IMR-90 (cell line): ENCODE measurements at regions not wholly inside any gene's neighbourhood (a gene's known extent, or its start where the extent isn't known, plus 50 kb on each side); places are given as distances from the start of the nearest gene placed in this dataset.

Experiments
- ATAC-seq: fragments of 200-7000 bp; cut with Tn5 transposase; 2 replicates; pipeline ENCODE4 v1.9.1; 2020; ENCODE audit warnings: low read depth, mild to moderate bottlenecking, moderate library complexity
- BruUV-seq: library from RNA; stranded (reverse); fragments of 400-500 nt; replicated peaks from 2 replicates; lab custom pipeline; 2021; lab: Mats Ljungman, UMichigan
- CTCF ChIA-PET: fragments of 300-600 bp; formaldehyde crosslinking; extraction: SDS; loops from one replicate; lab custom pipeline; 2021; ENCODE audit warnings: antibody characterized with exemption; lab: Yijun Ruan, JAX
- POLR2A ChIA-PET: fragments of 300-600 bp; sonication (Branson Sonifier 250); formaldehyde crosslinking; loops from one replicate; lab custom pipeline; 2022; ENCODE audit warnings: antibody characterized with exemption; ENCODE audit not compliant: unreplicated experiment; lab: Charles Lee
- DNase-seq: peaks from one replicate; pipeline ENCODE4 v3.0.0; 2013
- H2AFZ ChIP-seq: replicated peaks from 2 replicates; pipeline ENCODE3; 2013; ENCODE audit warnings: low read length, mild to moderate bottlenecking; ENCODE audit not compliant: poor library complexity
- H2AK5ac ChIP-seq: 2 replicates; pipeline ENCODE4 v1.6.1; 2013; ENCODE audit warnings: low read depth, low read length, inconsistent platforms
- H2AK9ac ChIP-seq: replicated peaks from 2 replicates; pipeline ENCODE3; 2013; ENCODE audit warnings: mild to moderate bottlenecking, low read depth, low read length, moderate library complexity; ENCODE audit not compliant: poor library complexity
- H2BK120ac ChIP-seq: 2 replicates; pipeline ENCODE4 v1.6.1; 2013; ENCODE audit warnings: low read depth, low read length, inconsistent platforms
- H2BK15ac ChIP-seq: 3 replicates; pipeline ENCODE4 v1.6.1; 2013; ENCODE audit warnings: low read depth, low read length, inconsistent platforms
- H2BK20ac ChIP-seq: 2 replicates; pipeline ENCODE4 v1.6.1; 2013; ENCODE audit warnings: low read depth, mild to moderate bottlenecking, inconsistent platforms, low read length, moderate library complexity
- H2BK5ac ChIP-seq: 2 replicates; pipeline ENCODE4 v1.6.1; 2013; ENCODE audit warnings: mild to moderate bottlenecking, low read depth, low read length, inconsistent platforms; ENCODE audit not compliant: poor library complexity, severe bottlenecking
- H3K14ac ChIP-seq: replicated peaks from 2 replicates; pipeline ENCODE4 v1.6.1; 2013; ENCODE audit warnings: low read depth, low read length, inconsistent platforms
- H3K18ac ChIP-seq: 2 replicates; pipeline ENCODE4 v1.6.1; 2013; ENCODE audit warnings: low read depth, low read length, control low read depth
- H3K23ac ChIP-seq: 2 replicates; pipeline ENCODE4 v1.6.1; 2013; ENCODE audit warnings: low read depth, low read length, inconsistent platforms
- H3K27ac ChIP-seq: 2 replicates; pipeline ENCODE4 v1.5.1; 2013; ENCODE audit warnings: mild to moderate bottlenecking, control low read depth, low read length; ENCODE audit not compliant: insufficient read depth
- H3K27me3 ChIP-seq: 2 replicates; pipeline ENCODE4 v1.6.1; 2013; ENCODE audit warnings: low read length; ENCODE audit not compliant: control insufficient read depth, insufficient read depth
- H3K36me3 ChIP-seq: 2 replicates; pipeline ENCODE4 v1.6.1; 2013; ENCODE audit warnings: low read length, mixed read lengths; ENCODE audit not compliant: control insufficient read depth, insufficient read depth
- H3K4ac ChIP-seq: 2 replicates; pipeline ENCODE4 v1.6.1; 2013; ENCODE audit warnings: low read depth, low read length, inconsistent platforms
- H3K4me1 ChIP-seq: 2 replicates; pipeline ENCODE4 v1.6.1; 2013; ENCODE audit warnings: low read length, mixed read lengths; ENCODE audit not compliant: control insufficient read depth, insufficient read depth
- H3K4me2 ChIP-seq: 2 replicates; pipeline ENCODE4 v1.6.1; 2013; ENCODE audit warnings: low read depth, mild to moderate bottlenecking, control low read depth, low read length, moderate library complexity
- H3K4me3 ChIP-seq: 2 replicates; pipeline ENCODE4 v1.5.1; 2013; ENCODE audit warnings: low read depth, mild to moderate bottlenecking, control low read depth, low read length, moderate library complexity; ENCODE audit not compliant: insufficient read depth
- H3K56ac ChIP-seq: 2 replicates; pipeline ENCODE4 v1.6.1; 2013; ENCODE audit warnings: low read length, inconsistent platforms; ENCODE audit not compliant: insufficient read depth; ENCODE audit errors: extremely low read depth
- H3K79me1 ChIP-seq, 2 experiments: 2 replicates each; pipeline ENCODE4 v1.6.1; 2013; ENCODE audit warnings: low read length in 2 of 2, inconsistent platforms in 1 of 2, low read depth in 1 of 2
- H3K9ac ChIP-seq: 2 replicates; pipeline ENCODE4 v1.6.1; 2013; ENCODE audit warnings: low read depth, low read length, control low read depth
- H3K9me1 ChIP-seq: 2 replicates; pipeline ENCODE4 v1.6.1; 2013; ENCODE audit warnings: low read length, inconsistent platforms; ENCODE audit not compliant: insufficient read depth
- H3K9me3 ChIP-seq: 2 replicates; pipeline ENCODE4 v1.6.1; 2013; ENCODE audit warnings: low read length; ENCODE audit not compliant: control insufficient read depth, insufficient read depth
- H4K20me1 ChIP-seq: 2 replicates; pipeline ENCODE4 v1.6.1; 2013; ENCODE audit warnings: low read length, inconsistent platforms; ENCODE audit not compliant: insufficient read depth
- H4K5ac ChIP-seq: 2 replicates; pipeline ENCODE4 v1.6.1; 2013; ENCODE audit warnings: mild to moderate bottlenecking, low read depth, low read length, control low read depth
- H4K8ac ChIP-seq, 2 experiments: 2 replicates each; pipeline ENCODE4 v1.6.1; 2013; ENCODE audit warnings: low read depth in 2 of 2, low read length in 2 of 2, control low read depth in 1 of 2, inconsistent platforms in 1 of 2
- H4K91ac ChIP-seq: 2 replicates; pipeline ENCODE4 v1.6.1; 2013; ENCODE audit warnings: low read depth, low read length, inconsistent platforms; ENCODE audit not compliant: insufficient read depth
- MXI1 ChIP-seq: IDR thresholded peaks from 2 replicates; pipeline ENCODE4 v1.6.1; 2012; ENCODE audit warnings: low read depth, mild to moderate bottlenecking, low read length, moderate library complexity, borderline replicate concordance
- RAD21 ChIP-seq: IDR thresholded peaks from 2 replicates; pipeline ENCODE4 v1.6.1; 2012; ENCODE audit warnings: low read length, improper control_type of control experiment
- RFX5 ChIP-seq: IDR thresholded peaks from 2 replicates; pipeline ENCODE4 v1.8.0; 2012; ENCODE audit warnings: low read depth, mild to moderate bottlenecking, low read length, moderate library complexity
- USF2 ChIP-seq: fragments of 150-350 bp; IDR thresholded peaks from 2 replicates; pipeline ENCODE4 v1.6.1; 2017; ENCODE audit warnings: mild to moderate bottlenecking, antibody characterized with exemption, low read length, low read depth
- WGBS, 2 experiments: methylation state at CpG; one replicate each; pipeline versions ENCODE4 v1.1.5 to v1.1.7; 2013; ENCODE audit warnings: missing lambda C conversion rate in 2 of 2; ENCODE audit not compliant: insufficient read length in 1 of 2; ENCODE audit errors: extremely low coverage in 2 of 2; 5-methylcytosine and 5-hydroxymethylcytosine counted together
- dilution Hi-C: fragments of 300-500 bp; cut with HindIII; formaldehyde crosslinking; loops from one replicate; pipeline ENCODE4 v1.14.3; 2018; ENCODE audit warnings: low sequenced_read_pairs; ENCODE audit not compliant: unreplicated experiment
- in situ Hi-C: fragments of 300-500 bp; cut with MboI; formaldehyde crosslinking; loops from 3 replicates; pipeline ENCODE4 v1.14.3; 2019; ENCODE audit warnings: low sequenced_read_pairs, inconsistent platforms, mixed read lengths
- intact Hi-C: fragments of 100-400 bp; cut with micrococcal nuclease; formaldehyde crosslinking; loops from 2 replicates; pipeline ENCODE4 v1.10.0; 2022

GRCh38 chr6:15776458-15776980 is 113.7 kb upstream of the DTNBP1 start:
- H3K9me3 ChIP-seq, result no peaks in the 10 kb centered on the region
- H2BK20ac ChIP-seq, result no peak overlapping the region
- dilution Hi-C loops (no loop called here), intact Hi-C loops (no loop called here), in situ Hi-C loops (no loop called here)
- BruUV-seq, result no TSS peak
- H3K79me1 ChIP-seq, result no peaks in the 10 kb centered on the region
- no peak overlapping the region for H2BK15ac ChIP-seq
- no peak overlapping the region for H3K56ac ChIP-seq
- ATAC-seq (no peak), DNase-seq (no peak)
- H3K4me2 ChIP-seq, result no peak overlapping the region
- H4K8ac ChIP-seq, result no peak overlapping the region
- no peak overlapping the region for H3K4me3 ChIP-seq
- H3K36me3 ChIP-seq, result no peaks in the 10 kb centered on the region
- H3K9me1 ChIP-seq, result no peaks in the 10 kb centered on the region
- H3K4me1 ChIP-seq, result no peaks in the 10 kb centered on the region
- H4K5ac ChIP-seq, result no peak overlapping the region
- no peak overlapping the region for H3K27ac ChIP-seq
- no peak overlapping the region for H3K23ac ChIP-seq
- no peak for TF ChIP-seq MXI1
- no peak for TF ChIP-seq USF2
- no peak for TF ChIP-seq RAD21
- no peak for TF ChIP-seq RFX5
- H3K18ac ChIP-seq, result no peak overlapping the region
- no peak overlapping the region for H2BK5ac ChIP-seq
- ChIA-PET CTCF (no interaction called here), POLR2A (no interaction called here)
- no CpG with 5 or more reads among the region's 2 CpGs for WGBS, 2 experiments
- H3K14ac ChIP-seq, result no peak overlapping the region
- H2AK9ac ChIP-seq, result no peak overlapping the region
- H4K91ac ChIP-seq, result no peak overlapping the region
- H2AK5ac ChIP-seq, result no peak overlapping the region
- no peak overlapping the region for H2AFZ ChIP-seq
- no peak overlapping the region for H3K4ac ChIP-seq
- no peak overlapping the region for H2BK120ac ChIP-seq
- peaks cover 15% of the 10 kb centered on the region for H3K27me3 ChIP-seq
- H4K20me1 ChIP-seq, result no peaks in the 10 kb centered on the region
- H3K9ac ChIP-seq, result no peak overlapping the region
